Keratinocyte (primary cell): ENCODE measurements at regions not wholly inside any gene's neighbourhood (a gene's known extent, or its start where the extent isn't known, plus 50 kb on each side); places are given as distances from the start of the nearest gene placed in this dataset.

Source experiments
- CTCF ChIP-seq, 3 experiments: IDR thresholded peaks in 1 of 3; conservative IDR thresholded peaks in 1 of 3; optimal IDR thresholded peaks in 1 of 3; 2 replicates in 2 of 3; 3 replicates in 1 of 3; pipeline versions ENCODE3 to v1.5.1; 2011; ENCODE audit warnings: low read length in 3 of 3, mild to moderate bottlenecking in 3 of 3, moderate library complexity in 2 of 3, control low read depth in 1 of 3, inconsistent platforms in 1 of 3; ENCODE audit not compliant: insufficient read depth in 2 of 3; ENCODE audit errors: extremely low read depth in 1 of 3
- EZH2 ChIP-seq: IDR thresholded peaks from one replicate; pipeline ENCODE4 v1.6.1; 2012; ENCODE audit warnings: inconsistent platforms, mild to moderate bottlenecking, low read length, moderate library complexity

- TF ChIP-seq CTCF (optimal IDR thresholded peaks at IDR 0.05 in 1 of 3, IDR thresholded peaks at IDR 0.05 in 1 of 3, conservative IDR thresholded peaks at IDR 0.05 in 1 of 3; ENCODE audit: extremely low read depth in 1 of 3, insufficient read depth in 2 of 3, low read length in 3 of 3) (peak; percentile 42 to 48 (median 47)), EZH2 (no peak)
Observed at GRCh38 chr6:217048-217659, 75.1 kb upstream of the DUSP22 start.
